ENCODE measurements at regions not wholly inside any gene's neighbourhood (a gene's known extent, or its start where the extent isn't known, plus 50 kb on each side); places are given as distances from the start of the nearest gene placed in this dataset.

GRCh38 chr5:6907320-6907918 lies 194.2 kb downstream of the TENT4A start:
- Histone ChIP-seq H3K27me3 (ENCODE audit: insufficient read depth, low read length) (no peaks in the 10 kb centered on the region), H4K5ac (ENCODE audit: insufficient read length, low read depth, low read length) (no peak overlapping the region), H3K9ac (ENCODE audit: extremely low read depth, insufficient read length, low read length) (no peak overlapping the region), H3K56ac (ENCODE audit: insufficient read length, low read depth, low read length) (no peak overlapping the region), H2BK20ac (ENCODE audit: low read depth, low read length, poor library complexity, severe bottlenecking) (no peak overlapping the region), H2AFZ (ENCODE audit: low read length) (no peak overlapping the region), H3K79me2 (ENCODE audit: insufficient read depth, low read length) (no peaks in the 10 kb centered on the region), H3K23ac (ENCODE audit: insufficient read length, low read depth, low read length) (no peak overlapping the region), H4K91ac (ENCODE audit: insufficient read length, low read depth, low read length) (no peak overlapping the region), H3K79me1 (ENCODE audit: insufficient read depth, low read depth, low read length, poor library complexity, severe bottlenecking) (no peaks in the 10 kb centered on the region), H3K18ac (ENCODE audit: insufficient read length, low read depth, low read length) (no peak overlapping the region), H4K20me1 (ENCODE audit: control insufficient read depth, insufficient read depth, insufficient read length) (no peaks in the 10 kb centered on the region), H3K4me2 (ENCODE audit: insufficient read depth, insufficient read length, low read length) (no peak overlapping the region), H2AK5ac (ENCODE audit: insufficient read length, low read length) (no peak overlapping the region), H2BK5ac (ENCODE audit: insufficient read length, low read length) (no peak overlapping the region), H3T11ph (ENCODE audit: low read length) (no peak overlapping the region), H4K8ac (replicated peaks; ENCODE audit: insufficient read length, low read depth, low read length) (no peak overlapping the region), H3K14ac (ENCODE audit: insufficient read depth, low read length) (no peak overlapping the region), H3K4me1 (ENCODE audit: insufficient read depth, low read length) (no peaks in the 10 kb centered on the region), H3K4ac (ENCODE audit: low read depth, low read length) (no peak overlapping the region), H2BK120ac (ENCODE audit: low read depth, low read length, poor library complexity, severe bottlenecking) (no peak overlapping the region), H2BK12ac (ENCODE audit: insufficient read length, low read depth, low read length) (no peak overlapping the region), H3K27ac (ENCODE audit: insufficient read length, low read depth, low read length) (no peak overlapping the region), H3K9me3 (ENCODE audit: control insufficient read depth, low read depth, low read length) (no peaks in the 10 kb centered on the region), H3K23me2 (ENCODE audit: insufficient read length, low read depth, low read length, poor library complexity, severe bottlenecking) (no peaks in the 10 kb centered on the region), H2BK15ac (ENCODE audit: low read depth, low read length) (no peak overlapping the region)
- Mint-ChIP-seq H3K4me3 (no peak overlapping the region), H3K27ac (peak overlapping the region in 1 of 3 experiments; percentile 77; a peak in 2 of 7 replicates), H3K36me3 (ENCODE audit: insufficient read depth in 1 of 3, low read depth in 3 of 3) (no peaks in the 10 kb centered on the region), H3K9me3 (no peaks in the 10 kb centered on the region; a peak in 1 of 5 replicates), H3K27me3 (ENCODE audit: low read depth) (no peaks in the 10 kb centered on the region), H3K4me1 (peaks cover 13% of the 10 kb centered on the region in 2 experiments)
- WGBS (ENCODE audit: extremely low coverage, insufficient read length, low lambda C conversion rate), result no CpG with 5 or more reads among the region's 8 CpGs
- no peak for DNase-seq
- no peak for TF ChIP-seq CTCF (conservative IDR thresholded peaks at IDR 0.05)

All from H9 (cell line).